ENCODE measurements at regions not wholly inside any gene's neighbourhood (a gene's known extent, or its start where the extent isn't known, plus 50 kb on each side); places are given as distances from the start of the nearest gene placed in this dataset.
"Not testable (repeated sequence)": the region's sequence is repeated elsewhere in the genome, so short reads cannot be mapped to it uniquely, and the experiment has no call there.

GRCh38 chr2:95654897-95655296 lies 63.1 kb downstream of the TRIM43 start:
- DNase-seq = not testable (repeated sequence)

GRCh38 chr2:95656553-95656952 lies 64.8 kb downstream of the TRIM43 start:
- DNase-seq = not testable (repeated sequence)

- not testable (repeated sequence) for DNase-seq
These were observed 66.1 kb downstream of the TRIM43 start for GRCh38 chr2:95657937-95658336.

GRCh38 chr2:95660766-95661562 lies 69.2 kb downstream of the TRIM43 start:
- not testable (repeated sequence) for DNase-seq

GRCh38 chr2:95663471-95664441 lies 72.0 kb downstream of the TRIM43 start:
- DNase-seq = not testable (repeated sequence)

- not testable (repeated sequence) for DNase-seq
These were observed 74.8 kb downstream of the TRIM43 start for GRCh38 chr2:95666636-95667035.

GRCh38 chr2:95667480-95667879 lies 75.7 kb downstream of the TRIM43 start:
- no peak for DNase-seq

- DNase-seq = not testable (repeated sequence)
These were observed 77.1 kb downstream of the TRIM43 start for GRCh38 chr2:95668934-95669333.

- no peak for DNase-seq
These were observed 77.7 kb downstream of the TRIM43 start for GRCh38 chr2:95669441-95669991.

- no peak for DNase-seq
These were observed 78.4 kb downstream of the TRIM43 start for GRCh38 chr2:95670167-95670566.

GRCh38 chr2:95670686-95671085 lies 78.9 kb downstream of the TRIM43 start:
- DNase-seq = no peak

GRCh38 chr2:95671171-95671570 lies 79.4 kb downstream of the TRIM43 start:
- DNase-seq = not testable (repeated sequence)

GRCh38 chr2:95671992-95672391 lies 80.2 kb downstream of the TRIM43 start:
- DNase-seq = not testable (repeated sequence)

- not testable (repeated sequence) for DNase-seq
These were observed 80.7 kb downstream of the TRIM43 start for GRCh38 chr2:95672500-95672899.

- DNase-seq = no peak
These were observed 82.4 kb downstream of the TRIM43 start for GRCh38 chr2:95674186-95674585.

GRCh38 chr2:95676573-95676972 lies 84.8 kb downstream of the TRIM43 start:
- DNase-seq = not testable (repeated sequence)

GRCh38 chr2:95677346-95677745 lies 85.5 kb downstream of the TRIM43 start:
- no peak for DNase-seq

GRCh38 chr2:95677833-95678232 lies 86.0 kb downstream of the TRIM43 start:
- not testable (repeated sequence) for DNase-seq

- not testable (repeated sequence) for DNase-seq
These were observed 89.4 kb downstream of the TRIM43 start for GRCh38 chr2:95681158-95681557.

GRCh38 chr2:95681589-95682081 lies 89.8 kb downstream of the TRIM43 start:
- not testable (repeated sequence) for DNase-seq

- DNase-seq = not testable (repeated sequence)
These were observed 91.2 kb downstream of the TRIM43 start for GRCh38 chr2:95682889-95683517.

GRCh38 chr2:95685513-95685912 lies 93.7 kb downstream of the TRIM43 start:
- no peak for DNase-seq
